H1 (cell line): ENCODE measurements at regions not wholly inside any gene's neighbourhood (a gene's known extent, or its start where the extent isn't known, plus 50 kb on each side); places are given as distances from the start of the nearest gene placed in this dataset.

Experiments used
- CHD1 ChIP-seq: IDR thresholded peaks from 2 replicates; pipeline ENCODE4 v1.6.1; 2012; ENCODE audit warnings: low read depth, low read length, improper control_type of control experiment
- EP300 ChIP-seq, 2 experiments: IDR thresholded peaks; 1 replicate in 1 of 2; 2 replicates in 1 of 2; pipeline ENCODE4 v1.6.1; 2011 to 2012; ENCODE audit warnings: low read depth in 2 of 2, low read length in 2 of 2, mild to moderate bottlenecking in 2 of 2, borderline replicate concordance in 1 of 2, inconsistent platforms in 1 of 2, moderate library complexity in 1 of 2
- EZH2 ChIP-seq: fragments of 200-600 bp; sonication (generic); IDR thresholded peaks from 2 replicates; pipeline ENCODE4 v1.7.1; 2012; ENCODE audit warnings: low read depth, mild to moderate bottlenecking, moderate library complexity, low read length, inconsistent platforms; ENCODE audit not compliant: severe bottlenecking
- GABPA ChIP-seq: IDR thresholded peaks from 2 replicates; pipeline ENCODE4 v1.6.1; 2011; ENCODE audit warnings: mild to moderate bottlenecking, low read length, moderate library complexity, borderline replicate concordance; ENCODE audit not compliant: insufficient read depth
- GTF2F1 ChIP-seq: IDR thresholded peaks from 2 replicates; pipeline ENCODE4 v1.6.1; 2012; ENCODE audit warnings: low read depth, low read length, improper control_type of control experiment, borderline replicate concordance
- NRF1 ChIP-seq: IDR thresholded peaks from 2 replicates; pipeline ENCODE4 v1.6.1; 2011; ENCODE audit warnings: mild to moderate bottlenecking, low read depth, low read length, improper control_type of control experiment
- RAD21 ChIP-seq, 2 experiments: IDR thresholded peaks in 1 of 2; conservative IDR thresholded peaks in 1 of 2; 2 replicates each; pipeline ENCODE4 v1.6.1; 2011; ENCODE audit warnings: low read depth in 2 of 2, low read length in 2 of 2, improper control_type of control experiment in 1 of 2, inconsistent platforms in 1 of 2, mild to moderate bottlenecking in 1 of 2, moderate library complexity in 1 of 2
- SIN3A ChIP-seq, 2 experiments: IDR thresholded peaks in 1 of 2; conservative IDR thresholded peaks in 1 of 2; 2 replicates each; pipeline ENCODE4 v1.6.1; 2011 to 2012; ENCODE audit warnings: low read length in 2 of 2, improper control_type of control experiment in 1 of 2, low read depth in 1 of 2, mild to moderate bottlenecking in 1 of 2
- SRF ChIP-seq: IDR thresholded peaks from 2 replicates; pipeline ENCODE4 v1.6.1; 2011; ENCODE audit warnings: mild to moderate bottlenecking, low read depth, low read length, moderate library complexity
- YY1 ChIP-seq: IDR thresholded peaks from 2 replicates; pipeline ENCODE4 v1.6.1; 2011; ENCODE audit warnings: low read depth, mild to moderate bottlenecking, low read length
- TF ChIP-seq, protein P1 (sequence below), 3 experiments: IDR thresholded peaks; 1 replicate in 2 of 3; 2 replicates in 1 of 3; pipeline versions ENCODE4 v1.5.1 to v1.6.1; 2011; ENCODE audit warnings: low read length in 3 of 3, mild to moderate bottlenecking in 3 of 3, inconsistent platforms in 2 of 3, low read depth in 1 of 3, moderate library complexity in 1 of 3; ENCODE audit not compliant: insufficient read depth in 1 of 3; ENCODE audit errors: control extremely low read depth in 1 of 3
- TF ChIP-seq, protein P2 (sequence below): IDR thresholded peaks from 2 replicates; pipeline ENCODE4 v1.6.1; 2012; ENCODE audit warnings: inconsistent platforms
- TF ChIP-seq, protein P3 (sequence below): IDR thresholded peaks from 2 replicates; pipeline ENCODE4 v1.6.1; 2012; ENCODE audit warnings: low read length, inconsistent platforms

DNA sequence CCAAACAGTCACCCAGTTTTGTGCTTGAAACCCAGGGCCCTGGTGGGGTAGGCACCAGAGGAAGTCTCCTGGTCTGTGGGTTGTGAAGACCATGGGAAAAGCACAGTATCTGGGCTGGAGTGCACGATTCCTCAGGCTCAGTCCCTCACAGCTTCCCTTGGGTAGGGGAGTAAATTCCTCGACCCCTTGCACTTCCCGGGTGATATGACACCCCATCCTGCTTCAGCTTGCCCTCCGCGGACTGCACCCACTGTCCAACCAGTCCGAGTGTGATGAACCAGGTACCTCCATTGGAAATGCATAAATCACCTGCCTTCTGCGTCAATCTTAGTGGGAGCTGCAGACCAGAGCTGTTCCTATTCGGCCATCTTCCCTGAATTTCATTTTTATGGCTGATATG lies 133.9 kb upstream of the KCTD3 start:
- TF ChIP-seq, protein P1, sequence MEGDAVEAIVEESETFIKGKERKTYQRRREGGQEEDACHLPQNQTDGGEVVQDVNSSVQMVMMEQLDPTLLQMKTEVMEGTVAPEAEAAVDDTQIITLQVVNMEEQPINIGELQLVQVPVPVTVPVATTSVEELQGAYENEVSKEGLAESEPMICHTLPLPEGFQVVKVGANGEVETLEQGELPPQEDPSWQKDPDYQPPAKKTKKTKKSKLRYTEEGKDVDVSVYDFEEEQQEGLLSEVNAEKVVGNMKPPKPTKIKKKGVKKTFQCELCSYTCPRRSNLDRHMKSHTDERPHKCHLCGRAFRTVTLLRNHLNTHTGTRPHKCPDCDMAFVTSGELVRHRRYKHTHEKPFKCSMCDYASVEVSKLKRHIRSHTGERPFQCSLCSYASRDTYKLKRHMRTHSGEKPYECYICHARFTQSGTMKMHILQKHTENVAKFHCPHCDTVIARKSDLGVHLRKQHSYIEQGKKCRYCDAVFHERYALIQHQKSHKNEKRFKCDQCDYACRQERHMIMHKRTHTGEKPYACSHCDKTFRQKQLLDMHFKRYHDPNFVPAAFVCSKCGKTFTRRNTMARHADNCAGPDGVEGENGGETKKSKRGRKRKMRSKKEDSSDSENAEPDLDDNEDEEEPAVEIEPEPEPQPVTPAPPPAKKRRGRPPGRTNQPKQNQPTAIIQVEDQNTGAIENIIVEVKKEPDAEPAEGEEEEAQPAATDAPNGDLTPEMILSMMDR (IDR thresholded peaks at IDR 0.05; ENCODE audit: control extremely low read depth in 1 of 3, insufficient read depth in 1 of 3, low read depth in 1 of 3, low read length in 3 of 3): no peak
- no peak for TF ChIP-seq SIN3A (conservative IDR thresholded peaks at IDR 0.05 in 1 of 2, IDR thresholded peaks at IDR 0.05 in 1 of 2; ENCODE audit: low read depth in 1 of 2, low read length in 2 of 2)
- no peak for TF ChIP-seq GABPA
- TF ChIP-seq NRF1: no peak
- TF ChIP-seq YY1: no peak
- TF ChIP-seq, protein P2, sequence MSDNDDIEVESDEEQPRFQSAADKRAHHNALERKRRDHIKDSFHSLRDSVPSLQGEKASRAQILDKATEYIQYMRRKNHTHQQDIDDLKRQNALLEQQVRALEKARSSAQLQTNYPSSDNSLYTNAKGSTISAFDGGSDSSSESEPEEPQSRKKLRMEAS: no peak
- TF ChIP-seq EZH2: no peak
- no peak for TF ChIP-seq CHD1
- TF ChIP-seq, protein P3, sequence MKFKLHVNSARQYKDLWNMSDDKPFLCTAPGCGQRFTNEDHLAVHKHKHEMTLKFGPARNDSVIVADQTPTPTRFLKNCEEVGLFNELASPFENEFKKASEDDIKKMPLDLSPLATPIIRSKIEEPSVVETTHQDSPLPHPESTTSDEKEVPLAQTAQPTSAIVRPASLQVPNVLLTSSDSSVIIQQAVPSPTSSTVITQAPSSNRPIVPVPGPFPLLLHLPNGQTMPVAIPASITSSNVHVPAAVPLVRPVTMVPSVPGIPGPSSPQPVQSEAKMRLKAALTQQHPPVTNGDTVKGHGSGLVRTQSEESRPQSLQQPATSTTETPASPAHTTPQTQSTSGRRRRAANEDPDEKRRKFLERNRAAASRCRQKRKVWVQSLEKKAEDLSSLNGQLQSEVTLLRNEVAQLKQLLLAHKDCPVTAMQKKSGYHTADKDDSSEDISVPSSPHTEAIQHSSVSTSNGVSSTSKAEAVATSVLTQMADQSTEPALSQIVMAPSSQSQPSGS: no peak
- no peak for TF ChIP-seq SRF
- TF ChIP-seq GTF2F1: no peak
- no peak for TF ChIP-seq EP300 (IDR thresholded peaks at IDR 0.05; ENCODE audit: borderline replicate concordance in 1 of 2, low read depth in 2 of 2, low read length in 2 of 2)
- TF ChIP-seq RAD21 (IDR thresholded peaks at IDR 0.05 in 1 of 2, conservative IDR thresholded peaks at IDR 0.05 in 1 of 2; ENCODE audit: low read depth in 2 of 2, low read length in 2 of 2): no peak
